ENCODE measurements at regions not wholly inside any gene's neighbourhood (a gene's known extent, or its start where the extent isn't known, plus 50 kb on each side); places are given as distances from the start of the nearest gene placed in this dataset.
"Not testable (repeated sequence)": the region's sequence is repeated elsewhere in the genome, so short reads cannot be mapped to it uniquely, and the experiment has no call there.

DNA sequence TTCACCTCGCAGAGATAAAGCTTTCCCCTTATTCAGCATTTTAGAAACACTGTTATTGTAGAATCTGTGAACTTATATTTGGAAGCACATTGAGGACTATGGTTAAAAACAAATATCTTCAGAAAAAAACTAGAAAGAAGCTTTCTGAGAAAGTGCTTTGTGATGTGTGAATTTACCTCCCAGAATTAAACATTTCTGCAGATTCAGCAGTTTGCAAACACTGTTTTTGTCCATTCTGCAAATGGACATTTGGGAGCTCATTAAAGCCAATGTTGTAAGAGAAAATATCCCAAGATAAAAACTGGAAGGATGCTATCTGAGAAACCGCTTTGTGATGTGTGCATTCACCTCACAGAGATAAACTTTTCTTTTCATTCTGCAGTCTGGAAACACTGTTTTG, 272.7 kb downstream of the OR4A5 start:
- ChIA-PET CTCF (no interaction called here), POLR2A (no interaction called here)
- Histone ChIP-seq H3K36me3 (ENCODE audit: control insufficient read depth, insufficient read depth, low read length) (no peaks in the 10 kb centered on the region), H3K4me1 (ENCODE audit: control insufficient read depth, insufficient read depth, low read length) (no peaks in the 10 kb centered on the region), H3K4me3 (ENCODE audit: low read depth in 2 of 2, low read length in 2 of 2) (no peak overlapping the region), H3K27ac (ENCODE audit: low read length) (no peak overlapping the region), H3K9me3 (ENCODE audit: control insufficient read depth, insufficient read depth, low read depth, low read length) (no peaks in the 10 kb centered on the region), H3K27me3 (ENCODE audit: control insufficient read depth, insufficient read depth, low read length) (no peaks in the 10 kb centered on the region)
- DNase-seq (ENCODE audit: low read depth, low spot score) (no peak), ATAC-seq (no peak)
- intact Hi-C loops (cut with micrococcal nuclease; ENCODE audit: unreplicated experiment): no loop called here
- no TSS peak for BruUV-seq (replicated peaks)
- TF ChIP-seq, protein P1, sequence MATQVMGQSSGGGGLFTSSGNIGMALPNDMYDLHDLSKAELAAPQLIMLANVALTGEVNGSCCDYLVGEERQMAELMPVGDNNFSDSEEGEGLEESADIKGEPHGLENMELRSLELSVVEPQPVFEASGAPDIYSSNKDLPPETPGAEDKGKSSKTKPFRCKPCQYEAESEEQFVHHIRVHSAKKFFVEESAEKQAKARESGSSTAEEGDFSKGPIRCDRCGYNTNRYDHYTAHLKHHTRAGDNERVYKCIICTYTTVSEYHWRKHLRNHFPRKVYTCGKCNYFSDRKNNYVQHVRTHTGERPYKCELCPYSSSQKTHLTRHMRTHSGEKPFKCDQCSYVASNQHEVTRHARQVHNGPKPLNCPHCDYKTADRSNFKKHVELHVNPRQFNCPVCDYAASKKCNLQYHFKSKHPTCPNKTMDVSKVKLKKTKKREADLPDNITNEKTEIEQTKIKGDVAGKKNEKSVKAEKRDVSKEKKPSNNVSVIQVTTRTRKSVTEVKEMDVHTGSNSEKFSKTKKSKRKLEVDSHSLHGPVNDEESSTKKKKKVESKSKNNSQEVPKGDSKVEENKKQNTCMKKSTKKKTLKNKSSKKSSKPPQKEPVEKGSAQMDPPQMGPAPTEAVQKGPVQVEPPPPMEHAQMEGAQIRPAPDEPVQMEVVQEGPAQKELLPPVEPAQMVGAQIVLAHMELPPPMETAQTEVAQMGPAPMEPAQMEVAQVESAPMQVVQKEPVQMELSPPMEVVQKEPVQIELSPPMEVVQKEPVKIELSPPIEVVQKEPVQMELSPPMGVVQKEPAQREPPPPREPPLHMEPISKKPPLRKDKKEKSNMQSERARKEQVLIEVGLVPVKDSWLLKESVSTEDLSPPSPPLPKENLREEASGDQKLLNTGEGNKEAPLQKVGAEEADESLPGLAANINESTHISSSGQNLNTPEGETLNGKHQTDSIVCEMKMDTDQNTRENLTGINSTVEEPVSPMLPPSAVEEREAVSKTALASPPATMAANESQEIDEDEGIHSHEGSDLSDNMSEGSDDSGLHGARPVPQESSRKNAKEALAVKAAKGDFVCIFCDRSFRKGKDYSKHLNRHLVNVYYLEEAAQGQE (IDR thresholded peaks at IDR 0.05; ENCODE audit: insufficient read depth in 1 of 2, low read depth in 2 of 2, low read length in 1 of 2): no peak
- TF ChIP-seq TCF7L2 (IDR thresholded peaks at IDR 0.05; ENCODE audit: low read depth, low read length) (no peak), SIN3A (IDR thresholded peaks at IDR 0.05; ENCODE audit: borderline replicate concordance, insufficient read depth, low read depth, low read length) (no peak), POLR2AphosphoS5 (IDR thresholded peaks at IDR 0.05; ENCODE audit: low read depth, low read length) (no peak)
- TF ChIP-seq, protein P2, sequence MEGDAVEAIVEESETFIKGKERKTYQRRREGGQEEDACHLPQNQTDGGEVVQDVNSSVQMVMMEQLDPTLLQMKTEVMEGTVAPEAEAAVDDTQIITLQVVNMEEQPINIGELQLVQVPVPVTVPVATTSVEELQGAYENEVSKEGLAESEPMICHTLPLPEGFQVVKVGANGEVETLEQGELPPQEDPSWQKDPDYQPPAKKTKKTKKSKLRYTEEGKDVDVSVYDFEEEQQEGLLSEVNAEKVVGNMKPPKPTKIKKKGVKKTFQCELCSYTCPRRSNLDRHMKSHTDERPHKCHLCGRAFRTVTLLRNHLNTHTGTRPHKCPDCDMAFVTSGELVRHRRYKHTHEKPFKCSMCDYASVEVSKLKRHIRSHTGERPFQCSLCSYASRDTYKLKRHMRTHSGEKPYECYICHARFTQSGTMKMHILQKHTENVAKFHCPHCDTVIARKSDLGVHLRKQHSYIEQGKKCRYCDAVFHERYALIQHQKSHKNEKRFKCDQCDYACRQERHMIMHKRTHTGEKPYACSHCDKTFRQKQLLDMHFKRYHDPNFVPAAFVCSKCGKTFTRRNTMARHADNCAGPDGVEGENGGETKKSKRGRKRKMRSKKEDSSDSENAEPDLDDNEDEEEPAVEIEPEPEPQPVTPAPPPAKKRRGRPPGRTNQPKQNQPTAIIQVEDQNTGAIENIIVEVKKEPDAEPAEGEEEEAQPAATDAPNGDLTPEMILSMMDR (IDR thresholded peaks at IDR 0.05): no peak
- in situ Hi-C loops (cut with HindIII; ENCODE audit: low pct_unique_long_range_greater_than_20kb, low sequenced_read_pairs): no loop called here

DNA sequence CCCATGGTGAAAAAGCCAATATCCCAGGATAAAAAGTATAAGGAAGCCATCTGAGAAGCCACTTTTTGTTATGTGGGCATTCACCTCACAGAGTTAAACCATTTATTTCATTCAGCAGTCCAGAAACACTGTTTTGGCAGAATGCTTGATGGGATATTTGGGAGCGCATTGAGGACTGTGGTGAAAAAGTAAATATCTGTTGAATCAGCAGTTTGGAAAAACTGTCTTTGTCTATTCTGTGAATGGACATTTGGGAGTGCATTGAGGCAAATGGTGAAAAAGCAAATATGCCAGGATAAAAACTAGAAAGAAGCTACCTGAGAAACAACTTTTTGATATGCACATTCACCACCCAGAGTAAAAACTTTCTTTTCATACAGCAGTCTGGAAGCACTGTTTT, 276.2 kb upstream of the TRIM48 start:
- H3K27ac ChIP-seq (ENCODE audit: low read length): no peak overlapping the region
- H3K36me3 ChIP-seq (ENCODE audit: control insufficient read depth, insufficient read depth, low read length): no peaks in the 10 kb centered on the region
- intact Hi-C loops (cut with micrococcal nuclease; ENCODE audit: unreplicated experiment): loop anchor here (10.0 kb wide), 1 partner anchor 169 kb away; no protein-coding TSS in a partner anchor
- H3K9me3 ChIP-seq (ENCODE audit: control insufficient read depth, insufficient read depth, low read depth, low read length): no peaks in the 10 kb centered on the region
- BruUV-seq (replicated peaks): no TSS peak
- no peak for TF ChIP-seq TCF7L2 (IDR thresholded peaks at IDR 0.05; ENCODE audit: low read depth, low read length)
- TF ChIP-seq POLR2AphosphoS5 (IDR thresholded peaks at IDR 0.05; ENCODE audit: low read depth, low read length): no peak
- TF ChIP-seq, protein P2 (IDR thresholded peaks at IDR 0.05): no peak
- TF ChIP-seq, protein P1 (IDR thresholded peaks at IDR 0.05; ENCODE audit: insufficient read depth in 1 of 2, low read depth in 2 of 2, low read length in 1 of 2): no peak
- no peak for TF ChIP-seq SIN3A (IDR thresholded peaks at IDR 0.05; ENCODE audit: borderline replicate concordance, insufficient read depth, low read depth, low read length)
- ATAC-seq: no peak
- DNase-seq (ENCODE audit: low read depth, low spot score): no peak
- in situ Hi-C loops (cut with HindIII; ENCODE audit: low pct_unique_long_range_greater_than_20kb, low sequenced_read_pairs): no loop called here
- ChIA-PET CTCF (no interaction called here), POLR2A (no interaction called here)
- no peaks in the 10 kb centered on the region for H3K4me1 ChIP-seq (ENCODE audit: control insufficient read depth, insufficient read depth, low read length)
- H3K4me3 ChIP-seq (ENCODE audit: low read depth in 2 of 2, low read length in 2 of 2): no peak overlapping the region
- no peaks in the 10 kb centered on the region for H3K27me3 ChIP-seq (ENCODE audit: control insufficient read depth, insufficient read depth, low read length)

DNA sequence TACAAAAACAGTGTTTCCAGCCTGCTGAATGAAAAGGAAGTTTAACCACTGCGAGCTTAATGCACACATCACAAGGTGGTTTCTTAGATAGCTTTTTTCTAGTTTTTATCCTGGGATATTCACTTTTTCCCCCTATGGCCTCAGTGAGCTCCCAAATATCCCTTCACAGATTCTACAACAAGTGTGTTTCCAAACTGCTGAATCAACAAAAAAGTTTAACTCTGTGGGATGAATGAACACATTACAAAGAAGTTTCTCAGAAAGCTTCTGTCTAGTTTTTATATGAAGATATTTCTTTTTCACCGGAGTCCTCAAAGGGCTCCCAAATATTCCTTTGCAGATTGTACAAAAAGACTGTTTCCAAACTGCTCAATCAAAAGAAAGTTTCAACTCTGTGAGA, 233.1 kb upstream of the TRIM48 start:
- POLR2A ChIA-PET; in situ Hi-C loops (cut with HindIII; ENCODE audit: low pct_unique_long_range_greater_than_20kb, low sequenced_read_pairs); DNase-seq (ENCODE audit: low read depth, low spot score); BruUV-seq (replicated peaks); ATAC-seq; H3K4me3 ChIP-seq (ENCODE audit: low read depth in 2 of 2, low read length in 2 of 2); intact Hi-C loops (cut with micrococcal nuclease; ENCODE audit: unreplicated experiment); CTCF ChIA-PET; H3K27me3 ChIP-seq (ENCODE audit: control insufficient read depth, insufficient read depth, low read length); H3K27ac ChIP-seq (ENCODE audit: low read length); H3K4me1 ChIP-seq (ENCODE audit: control insufficient read depth, insufficient read depth, low read length); H3K9me3 ChIP-seq (ENCODE audit: control insufficient read depth, insufficient read depth, low read depth, low read length); H3K36me3 ChIP-seq (ENCODE audit: control insufficient read depth, insufficient read depth, low read length): not testable (repeated sequence)
